ENCODE measurements at regions not wholly inside any gene's neighbourhood (a gene's known extent, or its start where the extent isn't known, plus 50 kb on each side); places are given as distances from the start of the nearest gene placed in this dataset.
"Not testable (repeated sequence)": the region's sequence is repeated elsewhere in the genome, so short reads cannot be mapped to it uniquely, and the experiment has no call there.

GRCh38 chr16:80915079-80915450, 91.6 kb downstream of the CMC2 start:
- Mint-ChIP-seq H3K27ac (no peak overlapping the region), H3K4me1 (peaks cover 0 to 3% (median 0%) of the 10 kb centered on the region in 3 donors), H3K36me3 (no peaks in the 10 kb centered on the region), H3K4me3 (no peak overlapping the region), H3K9me3 (peaks cover 0 to 16% (median 6%) of the 10 kb centered on the region in 7 donors), H3K27me3 (peaks cover 12 to 36% (median 35%) of the 10 kb centered on the region in 3 donors)
- DNase-seq: no peak
- ATAC-seq (ENCODE audit: low read depth in 2 of 2): no peak

DNA sequence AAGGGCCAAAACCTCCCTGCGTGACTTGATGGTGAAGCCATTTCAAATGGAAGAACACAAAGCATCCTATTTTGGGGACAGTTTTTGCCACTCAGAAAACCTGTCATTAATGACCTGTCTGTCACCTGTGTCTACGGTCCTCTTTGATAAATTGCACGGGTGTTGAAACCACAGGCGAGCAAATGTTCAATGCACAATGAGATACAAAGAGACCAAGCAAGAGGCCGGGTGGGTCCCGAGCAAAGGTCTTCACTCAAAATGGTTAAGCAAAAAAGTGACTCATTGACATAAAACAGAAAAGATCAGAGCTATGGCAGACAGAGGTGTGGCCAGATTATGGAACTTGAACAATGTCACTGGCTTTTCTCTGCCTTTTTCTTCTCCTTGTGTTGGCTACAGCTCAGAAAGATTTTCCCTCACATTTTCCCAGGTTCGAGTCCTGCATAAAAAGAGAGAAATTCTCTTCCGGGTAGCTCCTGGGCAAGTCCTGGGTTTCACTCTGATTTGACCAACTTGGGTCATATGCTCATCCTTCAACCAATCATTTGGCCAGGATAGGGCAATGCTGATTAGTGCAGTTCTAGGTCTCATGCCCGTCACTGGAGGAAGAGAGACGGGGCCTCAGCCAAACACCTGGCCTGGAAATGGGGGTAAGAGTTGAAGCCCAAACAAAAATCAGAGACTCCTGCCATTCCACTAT, 92.2 kb downstream of the CMC2 start:
- Mint-ChIP-seq H3K36me3 (no peaks in the 10 kb centered on the region), H3K4me1 (peaks cover 0 to 3% (median 0%) of the 10 kb centered on the region in 3 donors), H3K27ac (no peak overlapping the region), H3K27me3 (peaks cover 7 to 31% (median 31%) of the 10 kb centered on the region in 3 donors), H3K4me3 (no peak overlapping the region), H3K9me3 (peaks cover 0 to 16% (median 6%) of the 10 kb centered on the region in 7 donors)
- DNase-seq (no peak), ATAC-seq (ENCODE audit: low read depth in 2 of 2) (no peak)

GRCh38 chr16:80913397-80913796, 93.3 kb downstream of the CMC2 start:
- DNase-seq (no peak), ATAC-seq (ENCODE audit: low read depth in 2 of 2) (no peak)
- H3K27ac Mint-ChIP-seq: no peak overlapping the region
- H3K4me1 Mint-ChIP-seq: peaks cover 0 to 3% (median 0%) of the 10 kb centered on the region in 3 donors
- H3K4me3 Mint-ChIP-seq: no peak overlapping the region
- no peaks in the 10 kb centered on the region for H3K36me3 Mint-ChIP-seq
- peaks cover 6 to 26% (median 20%) of the 10 kb centered on the region in 3 donors for H3K27me3 Mint-ChIP-seq
- H3K9me3 Mint-ChIP-seq: peaks cover 0 to 14% (median 6%) of the 10 kb centered on the region in 7 donors

DNA sequence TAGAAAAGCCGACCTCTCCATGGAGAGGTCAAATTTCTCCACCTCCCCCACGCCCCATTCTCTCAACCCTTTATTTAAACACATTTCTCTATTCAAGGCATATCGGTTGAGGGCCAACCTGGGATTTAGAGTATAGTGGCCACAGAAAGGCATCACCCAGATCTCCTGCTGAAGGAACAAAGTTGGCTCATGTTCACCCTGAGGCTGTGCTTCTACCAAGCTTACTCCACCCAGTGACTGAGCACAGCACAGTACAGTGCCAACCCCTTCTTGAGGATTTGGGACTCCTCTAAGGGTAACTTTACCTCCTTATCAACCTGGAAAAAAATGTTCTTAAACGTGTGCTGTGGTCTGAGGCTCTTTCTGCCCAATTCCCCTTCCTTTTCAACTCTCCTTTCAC, 94.0 kb downstream of the CMC2 start:
- no peak overlapping the region for H3K4me3 Mint-ChIP-seq
- no peak for DNase-seq

DNA sequence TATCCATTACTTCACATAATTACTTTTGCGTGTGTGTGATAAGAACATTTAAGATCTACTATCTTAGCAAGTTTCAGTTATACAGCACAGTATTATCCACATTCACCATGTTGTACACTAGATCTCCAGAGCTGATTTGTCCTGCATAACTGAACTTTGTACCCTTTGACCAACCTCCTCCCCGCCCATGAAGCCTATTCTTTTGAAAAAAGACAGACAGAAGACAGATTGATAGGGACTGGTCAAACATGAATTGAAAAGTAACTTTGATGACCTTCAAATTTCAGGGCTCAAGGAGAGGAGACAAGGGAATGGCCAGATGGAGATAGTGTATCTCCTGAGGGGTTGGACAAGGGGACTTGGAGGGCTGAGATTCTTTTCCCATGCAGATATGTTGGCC, 96.3 kb downstream of the CMC2 start:
- H3K36me3 Mint-ChIP-seq: no peaks in the 10 kb centered on the region
- H3K4me3 Mint-ChIP-seq: no peak overlapping the region
- H3K4me1 Mint-ChIP-seq: no peaks in the 10 kb centered on the region
- peaks cover 0 to 14% (median 6%) of the 10 kb centered on the region in 7 donors for H3K9me3 Mint-ChIP-seq
- DNase-seq: no peak
- peaks cover 6 to 18% (median 15%) of the 10 kb centered on the region in 3 donors for H3K27me3 Mint-ChIP-seq
- H3K27ac Mint-ChIP-seq: no peak overlapping the region
- ATAC-seq (ENCODE audit: low read depth in 2 of 2): no peak

More for the DNA sequence above, 94.0 kb downstream of the CMC2 start:
- H3K4me1 Mint-ChIP-seq: peaks cover 0 to 3% (median 0%) of the 10 kb centered on the region in 3 donors
- H3K9me3 Mint-ChIP-seq: peaks cover 0 to 14% (median 6%) of the 10 kb centered on the region in 7 donors
- peaks cover 10 to 21% (median 18%) of the 10 kb centered on the region in 3 donors for H3K27me3 Mint-ChIP-seq
- no peaks in the 10 kb centered on the region for H3K36me3 Mint-ChIP-seq
- ATAC-seq (ENCODE audit: low read depth in 2 of 2): no peak
- H3K27ac Mint-ChIP-seq: no peak overlapping the region

GRCh38 chr16:80909720-80910119, 97.0 kb downstream of the CMC2 start:
- no peak overlapping the region for H3K27ac Mint-ChIP-seq
- ATAC-seq (ENCODE audit: low read depth in 2 of 2) (no peak), DNase-seq (no peak)
- H3K36me3 Mint-ChIP-seq: no peaks in the 10 kb centered on the region
- peaks cover 0 to 14% (median 6%) of the 10 kb centered on the region in 7 donors for H3K9me3 Mint-ChIP-seq
- peaks cover 4 to 15% (median 12%) of the 10 kb centered on the region in 3 donors for H3K27me3 Mint-ChIP-seq
- no peak overlapping the region for H3K4me3 Mint-ChIP-seq
- H3K4me1 Mint-ChIP-seq: no peaks in the 10 kb centered on the region

DNA sequence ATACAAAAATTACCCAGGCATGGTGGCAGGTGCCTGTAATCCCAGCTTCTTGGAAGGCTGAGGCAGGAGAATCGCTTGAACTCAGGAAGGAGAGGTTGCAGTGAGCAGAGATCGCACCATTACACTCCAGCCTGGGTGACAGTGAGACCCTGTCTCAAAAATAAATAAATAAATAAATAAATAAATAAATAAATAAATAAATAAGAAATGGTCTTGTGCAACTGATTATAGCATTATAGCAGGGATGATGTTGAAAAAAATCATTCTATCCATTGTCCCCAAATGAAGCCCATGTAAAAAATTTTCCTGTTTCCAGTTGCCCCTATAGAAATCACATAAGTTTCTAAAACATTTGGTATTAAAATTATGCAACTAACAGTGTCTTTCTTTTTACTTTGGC, 100.5 kb downstream of the CMC2 start:
- not testable (repeated sequence) for H3K4me1 Mint-ChIP-seq; H3K36me3 Mint-ChIP-seq; ATAC-seq (ENCODE audit: low read depth in 2 of 2); DNase-seq; H3K9me3 Mint-ChIP-seq; H3K27me3 Mint-ChIP-seq; H3K4me3 Mint-ChIP-seq
- peak overlapping the region in 1 of 6 donors; percentile 58 for H3K27ac Mint-ChIP-seq

DNA sequence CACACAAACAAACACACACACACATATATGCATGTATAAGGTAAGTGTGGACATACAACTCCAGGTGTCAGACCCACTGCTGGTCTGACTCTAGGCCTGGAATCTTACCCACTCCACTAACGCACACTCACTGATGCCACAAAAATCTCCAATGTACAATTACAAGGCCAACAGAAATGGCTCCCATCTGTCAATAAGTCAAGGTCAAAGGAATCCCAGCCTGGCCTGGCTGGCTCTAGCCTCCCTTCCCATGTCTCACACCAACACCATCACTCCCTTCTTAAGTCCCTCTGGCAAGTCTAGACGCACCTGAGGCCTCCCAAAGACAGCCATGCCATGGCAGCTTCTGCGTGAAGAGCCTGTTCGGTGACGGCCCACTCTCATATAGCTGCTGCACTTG, 99.2 kb upstream of the CDYL2 start:
- no peaks in the 10 kb centered on the region for H3K4me1 Mint-ChIP-seq
- no peak for DNase-seq
- H3K9me3 Mint-ChIP-seq: no peaks in the 10 kb centered on the region
- no peak for ATAC-seq (ENCODE audit: low read depth in 2 of 2)
- no peaks in the 10 kb centered on the region for H3K36me3 Mint-ChIP-seq
- peaks cover 9 to 13% (median 12%) of the 10 kb centered on the region in 3 donors for H3K27me3 Mint-ChIP-seq
- no peak overlapping the region for H3K4me3 Mint-ChIP-seq
- no peak overlapping the region for H3K27ac Mint-ChIP-seq

- H3K4me1 Mint-ChIP-seq: no peaks in the 10 kb centered on the region
- no peak for ATAC-seq (ENCODE audit: low read depth in 2 of 2)
- H3K27me3 Mint-ChIP-seq: peaks cover 4 to 12% (median 8%) of the 10 kb centered on the region in 3 donors
- H3K36me3 Mint-ChIP-seq: no peaks in the 10 kb centered on the region
- no peak for DNase-seq
- no peak overlapping the region for H3K27ac Mint-ChIP-seq
- H3K4me3 Mint-ChIP-seq: no peak overlapping the region
- no peaks in the 10 kb centered on the region for H3K9me3 Mint-ChIP-seq
Observed at GRCh38 chr16:80902306-80903110, 98.1 kb upstream of the CDYL2 start.

DNA sequence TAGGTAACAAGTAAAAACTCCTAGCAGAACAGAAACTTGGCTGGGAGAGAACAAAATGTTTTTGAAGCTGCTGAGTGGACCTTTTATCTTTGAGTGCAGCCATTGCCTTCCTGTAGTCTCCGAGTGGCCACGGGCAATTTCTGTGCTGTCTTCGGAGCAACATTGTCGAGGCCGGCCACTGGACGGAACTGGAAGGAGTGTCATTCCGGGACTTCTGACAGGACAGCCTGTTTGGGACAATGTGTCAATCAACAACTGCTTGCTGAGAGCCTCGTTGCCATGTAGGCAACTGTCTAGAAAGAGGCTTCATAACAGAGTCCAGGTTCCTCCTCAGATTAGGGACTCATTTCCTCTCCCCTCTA, 96.2 kb upstream of the CDYL2 start:
- DNase-seq (no peak), ATAC-seq (ENCODE audit: low read depth in 2 of 2) (no peak)
- Mint-ChIP-seq H3K9me3 (peaks cover 0 to 5% (median 0%) of the 10 kb centered on the region in 7 donors), H3K27me3 (peaks cover 4 to 12% (median 8%) of the 10 kb centered on the region in 3 donors), H3K4me1 (no peaks in the 10 kb centered on the region), H3K4me3 (no peak overlapping the region), H3K36me3 (no peaks in the 10 kb centered on the region), H3K27ac (no peak overlapping the region)

- peaks cover 0 to 5% (median 0%) of the 10 kb centered on the region in 7 donors for H3K9me3 Mint-ChIP-seq
- peak overlapping the region in 2 of 6 donors; percentile 13 to 42 for H3K27ac Mint-ChIP-seq
- no peak for ATAC-seq (ENCODE audit: low read depth in 2 of 2)
Observed at GRCh38 chr16:80899809-80900592, 95.6 kb upstream of the CDYL2 start.

DNA sequence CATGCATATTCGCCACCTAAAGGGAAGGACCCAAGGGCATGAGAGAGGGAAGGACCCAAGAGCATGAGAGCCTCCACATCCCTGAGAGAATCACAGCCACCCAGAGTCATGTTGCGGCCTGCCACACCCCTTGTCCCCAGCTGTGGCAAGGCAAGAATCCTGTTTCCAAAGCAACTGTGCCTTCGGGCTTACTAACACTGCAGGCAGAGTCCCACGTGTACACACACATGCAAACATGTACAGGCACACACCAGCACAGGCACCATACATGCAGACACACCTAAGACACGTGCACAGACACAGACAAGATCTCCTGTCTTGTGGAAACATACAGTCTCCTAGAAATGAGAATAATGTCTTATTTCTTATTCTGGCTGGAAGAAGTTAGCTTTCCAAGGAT, 92.4 kb upstream of the CDYL2 start:
- ATAC-seq (ENCODE audit: low read depth in 2 of 2) (no peak), DNase-seq (no peak)
- peaks cover 0 to 12% (median 8%) of the 10 kb centered on the region in 3 donors for H3K27me3 Mint-ChIP-seq
- peaks cover 0 to 5% (median 0%) of the 10 kb centered on the region in 7 donors for H3K9me3 Mint-ChIP-seq
- no peaks in the 10 kb centered on the region for H3K36me3 Mint-ChIP-seq
- no peak overlapping the region for H3K27ac Mint-ChIP-seq
- peaks cover 0 to 12% (median 0%) of the 10 kb centered on the region in 3 donors for H3K4me1 Mint-ChIP-seq
- no peak overlapping the region for H3K4me3 Mint-ChIP-seq

More at GRCh38 chr16:80899809-80900592, 95.6 kb upstream of the CDYL2 start:
- Mint-ChIP-seq H3K4me1 (no peaks in the 10 kb centered on the region), H3K36me3 (no peaks in the 10 kb centered on the region), H3K4me3 (no peak overlapping the region), H3K27me3 (peaks cover 4 to 12% (median 8%) of the 10 kb centered on the region in 3 donors)
- no peak for DNase-seq

- Mint-ChIP-seq H3K9me3 (peaks cover 0 to 5% (median 0%) of the 10 kb centered on the region in 7 donors), H3K4me1 (peaks cover 0 to 14% (median 0%) of the 10 kb centered on the region in 3 donors), H3K4me3 (no peak overlapping the region), H3K27ac (no peak overlapping the region), H3K36me3 (no peaks in the 10 kb centered on the region), H3K27me3 (no peaks in the 10 kb centered on the region)
- no peak for DNase-seq
- no peak for ATAC-seq (ENCODE audit: low read depth in 2 of 2)
Observed at GRCh38 chr16:80894091-80894490, 89.7 kb upstream of the CDYL2 start.

Measured in naive B cell (primary cell).